H9 (cell line): ENCODE measurements at regions not wholly inside any gene's neighbourhood (a gene's known extent, or its start where the extent isn't known, plus 50 kb on each side); places are given as distances from the start of the nearest gene placed in this dataset.

Experiments used
- DNase-seq: peaks from one replicate; pipeline ENCODE4 v3.0.0-alpha.2; 2017
- H2AFZ ChIP-seq: one replicate; pipeline ENCODE4 v1.6.1; 2013; ENCODE audit warnings: mild to moderate bottlenecking, low read length, control low read depth, moderate library complexity
- H2AK5ac ChIP-seq: 2 replicates; pipeline ENCODE4 v1.6.1; 2013; ENCODE audit warnings: low read length, control low read depth, mixed read lengths; ENCODE audit not compliant: insufficient read length
- H2BK120ac ChIP-seq: one replicate; pipeline ENCODE4 v1.6.1; 2013; ENCODE audit warnings: low read depth, mild to moderate bottlenecking, low read length, control low read depth, inconsistent platforms; ENCODE audit not compliant: poor library complexity, severe bottlenecking
- H2BK12ac ChIP-seq: 2 replicates; pipeline ENCODE4 v1.6.1; 2013; ENCODE audit warnings: low read length, control low read depth, mixed read lengths, low read depth; ENCODE audit not compliant: insufficient read length
- H2BK15ac ChIP-seq: 2 replicates; pipeline ENCODE4 v1.6.1; 2013; ENCODE audit warnings: low read depth, low read length, control low read depth
- H2BK20ac ChIP-seq: one replicate; pipeline ENCODE4 v1.6.1; 2013; ENCODE audit warnings: low read depth, mild to moderate bottlenecking, low read length, control low read depth, inconsistent platforms; ENCODE audit not compliant: poor library complexity, severe bottlenecking
- H2BK5ac ChIP-seq: 2 replicates; pipeline ENCODE4 v1.6.1; 2013; ENCODE audit warnings: low read length, control low read depth, mixed read lengths; ENCODE audit not compliant: insufficient read length
- H3K14ac ChIP-seq: 2 replicates; pipeline ENCODE4 v1.6.1; 2013; ENCODE audit warnings: low read length, control low read depth; ENCODE audit not compliant: insufficient read depth
- H3K18ac ChIP-seq: 2 replicates; pipeline ENCODE4 v1.6.1; 2013; ENCODE audit warnings: low read depth, mild to moderate bottlenecking, mixed read lengths, low read length, control low read depth; ENCODE audit not compliant: insufficient read length
- H3K23ac ChIP-seq: 2 replicates; pipeline ENCODE4 v1.6.1; 2013; ENCODE audit warnings: low read length, control low read depth, mixed read lengths, low read depth; ENCODE audit not compliant: insufficient read length
- H3K23me2 ChIP-seq: 2 replicates; pipeline ENCODE4 v1.6.1; 2013; ENCODE audit warnings: low read depth, mild to moderate bottlenecking, mixed read lengths, low read length, control low read depth; ENCODE audit not compliant: insufficient read length, poor library complexity, severe bottlenecking
- H3K27ac ChIP-seq: 2 replicates; pipeline ENCODE4 v1.5.1; 2013; ENCODE audit warnings: low read length, control low read depth, mixed read lengths, low read depth; ENCODE audit not compliant: insufficient read length
- H3K27me3 ChIP-seq: 2 replicates; pipeline ENCODE4 v1.6.1; 2013; ENCODE audit warnings: low read length, control low read depth, inconsistent platforms; ENCODE audit not compliant: insufficient read depth
- H3K4ac ChIP-seq: 2 replicates; pipeline ENCODE4 v1.6.1; 2013; ENCODE audit warnings: low read depth, mild to moderate bottlenecking, control low read depth, inconsistent platforms, low read length, moderate library complexity
- H3K4me1 ChIP-seq: 2 replicates; pipeline ENCODE4 v1.6.1; 2013; ENCODE audit warnings: low read length, control low read depth, inconsistent platforms; ENCODE audit not compliant: insufficient read depth
- H3K4me2 ChIP-seq: 2 replicates; pipeline ENCODE4 v1.6.1; 2013; ENCODE audit warnings: low read length, control low read depth, mixed read lengths; ENCODE audit not compliant: insufficient read length, insufficient read depth
- H3K56ac ChIP-seq: 2 replicates; pipeline ENCODE4 v1.6.1; 2013; ENCODE audit warnings: low read depth, mild to moderate bottlenecking, mixed read lengths, low read length, control low read depth; ENCODE audit not compliant: insufficient read length
- H3K79me1 ChIP-seq: 2 replicates; pipeline ENCODE4 v1.6.1; 2013; ENCODE audit warnings: low read depth, mild to moderate bottlenecking, moderate library complexity, low read length, control low read depth, inconsistent platforms; ENCODE audit not compliant: insufficient read depth, poor library complexity, severe bottlenecking
- H3K79me2 ChIP-seq: 2 replicates; pipeline ENCODE4 v1.6.1; 2013; ENCODE audit warnings: low read length, control low read depth, inconsistent platforms; ENCODE audit not compliant: insufficient read depth
- H3K9ac ChIP-seq: 2 replicates; pipeline ENCODE4 v1.6.1; 2013; ENCODE audit warnings: low read length, control low read depth, mixed read lengths; ENCODE audit not compliant: insufficient read length; ENCODE audit errors: extremely low read depth
- H3K9me3 ChIP-seq: one replicate; pipeline ENCODE4 v1.6.1; 2013; ENCODE audit warnings: low read depth, low read length, inconsistent platforms; ENCODE audit not compliant: control insufficient read depth
- H3T11ph ChIP-seq: one replicate; pipeline ENCODE4 v1.6.1; 2013; ENCODE audit warnings: mild to moderate bottlenecking, low read length, control low read depth, inconsistent platforms
- H4K20me1 ChIP-seq: one replicate; pipeline ENCODE4 v1.6.1; 2013; ENCODE audit not compliant: control insufficient read depth, insufficient read length, insufficient read depth
- H4K5ac ChIP-seq: 2 replicates; pipeline ENCODE4 v1.6.1; 2013; ENCODE audit warnings: low read depth, mild to moderate bottlenecking, mixed read lengths, low read length, control low read depth; ENCODE audit not compliant: insufficient read length
- H4K8ac ChIP-seq: replicated peaks from 2 replicates; pipeline ENCODE4 v1.6.1; 2013; ENCODE audit warnings: low read length, control low read depth, mixed read lengths, low read depth; ENCODE audit not compliant: insufficient read length
- H4K91ac ChIP-seq: 2 replicates; pipeline ENCODE4 v1.6.1; 2013; ENCODE audit warnings: low read depth, mild to moderate bottlenecking, moderate library complexity, mixed read lengths, low read length, control low read depth; ENCODE audit not compliant: insufficient read length
- H3K27ac Mint-ChIP-seq, 3 experiments: 2 replicates in 2 of 3; 3 replicates in 1 of 3; pipeline ENCODE4 v1.8.0; 2020 to 2021; ENCODE audit warnings: mixed read lengths in 3 of 3, mild to moderate bottlenecking in 1 of 3, moderate library complexity in 1 of 3
- H3K27me3 Mint-ChIP-seq: 2 replicates; pipeline ENCODE4 v1.8.0; 2021; ENCODE audit warnings: low read depth, mild to moderate bottlenecking, moderate library complexity, mixed read lengths
- H3K36me3 Mint-ChIP-seq, 3 experiments: 2 replicates in 2 of 3; 3 replicates in 1 of 3; pipeline ENCODE4 v1.8.0; 2020 to 2021; ENCODE audit warnings: low read depth in 3 of 3, mixed read lengths in 3 of 3; ENCODE audit not compliant: insufficient read depth in 1 of 3
- H3K4me1 Mint-ChIP-seq, 2 experiments: 2 replicates each; pipeline ENCODE4 v1.8.0; 2020; ENCODE audit warnings: mixed read lengths in 2 of 2
- H3K4me3 Mint-ChIP-seq, 2 experiments: 2 replicates in 1 of 2; 3 replicates in 1 of 2; pipeline ENCODE4 v1.8.0; 2020 to 2021; ENCODE audit warnings: mild to moderate bottlenecking in 2 of 2, mixed read lengths in 2 of 2, moderate library complexity in 1 of 2
- H3K9me3 Mint-ChIP-seq, 2 experiments: 2 replicates in 1 of 2; 3 replicates in 1 of 2; pipeline ENCODE4 v1.8.0; 2020; ENCODE audit warnings: mild to moderate bottlenecking in 2 of 2, mixed read lengths in 2 of 2, moderate library complexity in 1 of 2
- CTCF ChIP-seq: fragments of 200-600 bp; sonication (generic); conservative IDR thresholded peaks from 3 replicates; pipeline ENCODE4 v1.8.0; 2021; ENCODE audit warnings: antibody characterized with exemption, mild to moderate bottlenecking
- WGBS: extraction: QIAGEN DNeasy Blood & Tissue Kit; methylation state at CpG from one replicate; pipeline ENCODE4 v1.1.7; 2013; ENCODE audit warnings: missing lambda C conversion rate, low lambda C conversion rate, mixed read lengths; ENCODE audit not compliant: insufficient read length; ENCODE audit errors: extremely low coverage; 5-methylcytosine and 5-hydroxymethylcytosine counted together

DNA sequence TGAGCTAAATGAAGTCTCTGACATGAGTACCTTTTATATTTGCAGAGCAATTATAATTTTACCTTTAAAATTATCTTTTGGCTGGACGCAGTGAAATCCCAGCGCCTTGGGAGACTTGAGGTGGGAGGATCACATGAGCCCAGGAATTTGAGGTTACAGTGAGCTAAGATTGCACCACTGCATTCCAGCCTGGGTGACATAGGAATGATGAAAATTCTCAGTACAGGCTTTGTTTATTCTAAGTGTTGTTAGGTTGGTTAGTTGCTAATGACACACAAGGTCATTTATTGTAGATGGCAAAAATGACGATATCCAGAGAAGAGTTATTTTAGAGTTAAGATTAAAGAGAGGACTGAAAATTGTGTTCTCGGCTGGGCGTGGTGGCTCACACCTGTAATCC lies 87.6 kb downstream of the XRCC2 start:
- Histone ChIP-seq H4K91ac (no peak overlapping the region), H3K56ac (no peak overlapping the region), H3K4me2 (no peak overlapping the region), H3K4ac (no peak overlapping the region), H2BK120ac (no peak overlapping the region), H3K79me1 (no peaks in the 10 kb centered on the region), H3K9ac (no peak overlapping the region), H3T11ph (no peak overlapping the region), H4K20me1 (no peaks in the 10 kb centered on the region), H3K23ac (no peak overlapping the region), H3K14ac (no peak overlapping the region), H3K27ac (no peak overlapping the region), H2AK5ac (no peak overlapping the region), H3K4me1 (no peaks in the 10 kb centered on the region), H4K8ac (no peak overlapping the region), H2AFZ (no peak overlapping the region), H2BK15ac (no peak overlapping the region), H3K23me2 (no peaks in the 10 kb centered on the region), H2BK12ac (no peak overlapping the region), H2BK20ac (no peak overlapping the region), H3K79me2 (no peaks in the 10 kb centered on the region), H4K5ac (no peak overlapping the region), H3K9me3 (no peaks in the 10 kb centered on the region), H3K18ac (no peak overlapping the region), H3K27me3 (no peaks in the 10 kb centered on the region), H2BK5ac (no peak overlapping the region)
- Mint-ChIP-seq H3K27ac (no peak overlapping the region), H3K9me3 (peaks cover 2 to 3% of the 10 kb centered on the region in 2 experiments; a peak in 4 of 5 replicates), H3K4me1 (peaks cover 9 to 11% of the 10 kb centered on the region in 2 experiments), H3K27me3 (no peaks in the 10 kb centered on the region), H3K36me3 (peaks cover 0 to 8% (median 0%) of the 10 kb centered on the region in 3 experiments; a peak in 2 of 7 replicates), H3K4me3 (no peak overlapping the region)
- no CpG with 5 or more reads among the region's 5 CpGs for WGBS
- TF ChIP-seq CTCF: no peak
- DNase-seq: no peak
